ENCODE measurements at regions not wholly inside any gene's neighbourhood (a gene's known extent, or its start where the extent isn't known, plus 50 kb on each side); places are given as distances from the start of the nearest gene placed in this dataset.

DNA sequence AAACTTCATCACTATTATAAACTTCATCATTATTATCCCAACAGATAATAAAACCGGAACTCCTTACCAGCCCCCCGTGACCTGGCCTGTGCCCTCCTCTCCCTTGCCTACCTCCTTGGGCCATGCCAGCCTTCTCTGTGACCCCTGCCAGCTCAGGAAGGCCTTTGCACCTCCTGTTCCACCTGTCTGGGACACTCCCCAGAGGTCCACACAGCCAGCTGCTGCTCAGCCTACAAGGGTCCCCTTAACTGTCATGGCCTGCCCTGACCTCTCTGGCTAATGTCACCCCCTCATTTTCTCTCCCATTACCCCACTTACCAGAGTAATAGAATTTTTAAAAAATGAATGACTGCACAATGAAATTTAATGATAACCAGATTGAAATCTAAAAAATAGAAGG lies 121.0 kb downstream of the NCOR2 start:
- TF ChIP-seq, protein P1, sequence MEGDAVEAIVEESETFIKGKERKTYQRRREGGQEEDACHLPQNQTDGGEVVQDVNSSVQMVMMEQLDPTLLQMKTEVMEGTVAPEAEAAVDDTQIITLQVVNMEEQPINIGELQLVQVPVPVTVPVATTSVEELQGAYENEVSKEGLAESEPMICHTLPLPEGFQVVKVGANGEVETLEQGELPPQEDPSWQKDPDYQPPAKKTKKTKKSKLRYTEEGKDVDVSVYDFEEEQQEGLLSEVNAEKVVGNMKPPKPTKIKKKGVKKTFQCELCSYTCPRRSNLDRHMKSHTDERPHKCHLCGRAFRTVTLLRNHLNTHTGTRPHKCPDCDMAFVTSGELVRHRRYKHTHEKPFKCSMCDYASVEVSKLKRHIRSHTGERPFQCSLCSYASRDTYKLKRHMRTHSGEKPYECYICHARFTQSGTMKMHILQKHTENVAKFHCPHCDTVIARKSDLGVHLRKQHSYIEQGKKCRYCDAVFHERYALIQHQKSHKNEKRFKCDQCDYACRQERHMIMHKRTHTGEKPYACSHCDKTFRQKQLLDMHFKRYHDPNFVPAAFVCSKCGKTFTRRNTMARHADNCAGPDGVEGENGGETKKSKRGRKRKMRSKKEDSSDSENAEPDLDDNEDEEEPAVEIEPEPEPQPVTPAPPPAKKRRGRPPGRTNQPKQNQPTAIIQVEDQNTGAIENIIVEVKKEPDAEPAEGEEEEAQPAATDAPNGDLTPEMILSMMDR (IDR thresholded peaks at IDR 0.05), result no peak
- TF ChIP-seq, protein P2, sequence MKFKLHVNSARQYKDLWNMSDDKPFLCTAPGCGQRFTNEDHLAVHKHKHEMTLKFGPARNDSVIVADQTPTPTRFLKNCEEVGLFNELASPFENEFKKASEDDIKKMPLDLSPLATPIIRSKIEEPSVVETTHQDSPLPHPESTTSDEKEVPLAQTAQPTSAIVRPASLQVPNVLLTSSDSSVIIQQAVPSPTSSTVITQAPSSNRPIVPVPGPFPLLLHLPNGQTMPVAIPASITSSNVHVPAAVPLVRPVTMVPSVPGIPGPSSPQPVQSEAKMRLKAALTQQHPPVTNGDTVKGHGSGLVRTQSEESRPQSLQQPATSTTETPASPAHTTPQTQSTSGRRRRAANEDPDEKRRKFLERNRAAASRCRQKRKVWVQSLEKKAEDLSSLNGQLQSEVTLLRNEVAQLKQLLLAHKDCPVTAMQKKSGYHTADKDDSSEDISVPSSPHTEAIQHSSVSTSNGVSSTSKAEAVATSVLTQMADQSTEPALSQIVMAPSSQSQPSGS (CRISPR knock-in tag; IDR thresholded peaks at IDR 0.05; ENCODE audit: borderline replicate concordance, low read depth), result no peak
- no peak for TF ChIP-seq CREM (CRISPR knock-in tag; IDR thresholded peaks at IDR 0.05)
- TF ChIP-seq KAT7 (CRISPR knock-in tag; IDR thresholded peaks at IDR 0.05; ENCODE audit: borderline replicate concordance), result no peak
- TF ChIP-seq TEAD4 (CRISPR knock-in tag; IDR thresholded peaks at IDR 0.05), result no peak
- no peak for TF ChIP-seq JUN (CRISPR knock-in tag; IDR thresholded peaks at IDR 0.05)

All from WTC11 (cell line).